ENCODE measurements at regions not wholly inside any gene's neighbourhood (a gene's known extent, or its start where the extent isn't known, plus 50 kb on each side); places are given as distances from the start of the nearest gene placed in this dataset.

DNA sequence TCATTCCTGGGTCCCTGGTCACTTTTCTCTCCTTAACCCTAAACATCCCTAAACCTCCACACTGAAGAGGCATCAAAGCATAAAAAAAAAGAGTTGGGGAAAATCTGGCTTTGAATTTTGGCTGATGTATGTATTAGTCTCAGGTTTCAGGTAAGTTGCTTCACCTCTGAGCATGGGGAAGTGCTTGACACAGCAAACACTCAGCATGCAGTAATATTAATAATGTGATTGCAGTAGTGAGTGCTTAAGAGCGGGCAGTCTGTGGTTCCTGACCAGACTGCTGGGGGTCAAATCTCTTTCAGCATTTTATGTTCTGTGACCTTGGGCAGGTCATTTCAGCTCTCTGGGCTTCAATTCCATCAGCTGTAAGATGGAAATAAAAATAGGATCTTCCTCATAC, 467.9 kb downstream of the SOX2 start:
- no peaks in the 10 kb centered on the region for H3K4me1 Mint-ChIP-seq
- DNase-seq = no peak
- H3K27me3 Mint-ChIP-seq = no peaks in the 10 kb centered on the region
- no peaks in the 10 kb centered on the region for H3K9me3 Mint-ChIP-seq
- no peaks in the 10 kb centered on the region for H3K36me3 Mint-ChIP-seq
- no peak overlapping the region for H3K4me3 Mint-ChIP-seq
- no peak overlapping the region for H3K27ac Mint-ChIP-seq

DNA sequence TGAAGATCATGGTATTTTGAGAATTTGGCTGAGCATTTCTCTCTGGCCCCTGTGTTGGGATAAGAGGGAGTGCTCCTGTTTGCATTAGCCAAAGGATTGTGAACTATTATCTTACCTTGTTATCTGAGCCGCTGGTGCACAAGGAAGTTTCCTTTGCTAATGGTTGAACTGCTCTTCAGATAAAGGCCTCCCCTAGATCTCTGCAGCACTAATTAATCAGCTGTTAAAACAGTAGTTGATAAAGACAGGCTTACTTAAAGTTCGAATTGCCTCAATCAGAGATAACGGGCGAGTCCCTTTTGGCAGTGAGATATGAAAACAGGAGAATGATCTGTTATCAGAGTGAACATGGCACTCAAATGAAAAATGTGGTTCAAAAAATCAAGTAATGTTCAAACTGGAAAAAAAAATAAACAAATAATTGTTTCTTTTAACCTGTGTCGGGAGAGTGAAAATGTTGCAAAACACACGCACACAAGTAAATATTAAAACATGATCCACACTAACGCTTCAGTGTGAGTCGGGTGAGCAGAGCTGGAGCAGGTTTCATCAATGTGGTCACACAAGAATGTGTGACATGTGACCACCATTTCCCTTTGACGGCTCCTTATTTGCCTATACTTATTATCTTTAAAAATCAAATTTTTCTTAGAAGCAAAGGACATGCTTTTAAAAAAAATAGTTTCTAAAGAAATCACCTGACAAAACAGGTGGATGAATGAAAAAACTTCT, 469.1 kb downstream of the SOX2 start:
- Mint-ChIP-seq H3K4me3 (no peak overlapping the region), H3K36me3 (no peaks in the 10 kb centered on the region), H3K27ac (no peak overlapping the region), H3K4me1 (no peaks in the 10 kb centered on the region), H3K27me3 (no peaks in the 10 kb centered on the region), H3K9me3 (no peaks in the 10 kb centered on the region)
- no peak for DNase-seq

DNA sequence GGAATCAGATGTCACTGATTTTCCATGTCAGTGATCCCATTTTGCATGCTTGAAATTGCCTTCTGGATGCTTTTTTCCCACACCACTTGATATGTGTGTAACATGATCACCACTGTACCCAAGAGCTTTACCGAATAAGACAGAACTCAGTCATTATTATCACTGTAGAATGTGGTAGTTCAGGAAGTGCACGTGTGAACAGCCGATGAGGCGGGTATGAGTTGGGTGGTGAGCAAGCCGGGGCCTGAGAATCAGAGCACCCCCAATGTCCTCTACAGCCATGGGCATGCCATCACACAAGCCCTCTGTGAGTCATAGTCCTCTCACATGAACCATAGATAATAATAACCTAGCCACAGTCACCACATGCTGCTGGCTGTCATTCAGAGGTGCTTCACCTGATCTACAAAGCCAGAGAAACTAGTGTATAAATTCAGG, 470.8 kb downstream of the SOX2 start:
- no peak overlapping the region for H3K4me3 Mint-ChIP-seq
- H3K4me1 Mint-ChIP-seq = no peaks in the 10 kb centered on the region
- H3K27ac Mint-ChIP-seq = no peak overlapping the region
- no peaks in the 10 kb centered on the region for H3K36me3 Mint-ChIP-seq
- no peaks in the 10 kb centered on the region for H3K9me3 Mint-ChIP-seq
- no peak for DNase-seq
- no peaks in the 10 kb centered on the region for H3K27me3 Mint-ChIP-seq

DNA sequence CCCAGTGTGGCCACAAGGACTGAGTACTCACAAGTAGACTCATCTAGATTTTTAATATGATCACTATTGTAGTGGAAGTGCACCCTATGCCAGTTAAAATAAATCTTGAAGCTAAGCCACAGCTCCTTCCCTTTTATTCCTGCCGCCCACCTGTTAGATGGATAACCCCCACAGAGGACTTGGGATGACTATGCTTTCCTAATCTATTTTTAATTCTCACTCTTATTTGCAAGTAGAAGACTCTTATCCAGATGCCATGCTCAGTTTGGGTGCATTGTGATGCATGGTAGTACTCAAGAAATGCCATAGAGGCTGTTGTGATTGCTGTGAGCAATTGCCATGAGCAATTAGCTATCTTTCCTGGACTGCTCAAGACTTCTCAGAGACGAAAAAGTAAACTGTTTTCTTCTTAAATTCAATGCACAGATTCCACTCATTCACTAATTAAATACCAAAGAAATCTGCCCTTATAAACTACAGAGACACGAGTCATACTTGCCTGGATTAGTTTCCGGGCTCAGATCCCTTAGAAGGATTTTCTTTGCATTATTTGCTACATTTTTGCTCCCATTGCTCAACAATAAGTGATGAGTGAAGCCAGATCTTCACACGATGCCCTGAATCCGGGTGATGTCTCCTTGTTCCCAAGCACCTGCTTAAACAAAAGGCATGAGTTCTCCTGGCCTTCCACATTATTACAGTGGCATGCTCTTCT, 472.1 kb downstream of the SOX2 start:
- H3K27me3 Mint-ChIP-seq = no peaks in the 10 kb centered on the region

DNA sequence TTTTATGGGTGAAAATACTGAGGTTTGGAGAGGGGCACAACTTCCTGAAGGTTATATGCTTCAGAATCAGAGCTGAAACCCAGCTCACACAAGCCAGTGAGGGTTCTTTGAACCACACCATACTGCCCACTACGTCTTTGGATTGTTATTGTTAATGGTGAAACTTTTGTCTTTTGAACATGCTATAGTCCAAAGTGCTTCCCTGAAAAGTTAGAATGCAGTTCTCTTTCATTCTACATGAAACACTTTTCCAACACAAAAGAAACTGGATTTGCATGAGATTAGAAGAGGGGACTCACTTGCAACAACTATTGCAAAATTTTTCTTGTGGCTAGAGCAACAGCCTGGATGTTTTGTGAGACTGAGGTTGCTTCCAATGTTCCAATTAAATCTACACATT, 473.6 kb downstream of the SOX2 start:
- Mint-ChIP-seq H3K9me3 (no peaks in the 10 kb centered on the region), H3K27ac (no peak overlapping the region), H3K27me3 (no peaks in the 10 kb centered on the region), H3K36me3 (no peaks in the 10 kb centered on the region), H3K4me3 (no peak overlapping the region), H3K4me1 (no peaks in the 10 kb centered on the region)
- no peak for DNase-seq

More for the DNA sequence above, 472.1 kb downstream of the SOX2 start:
- DNase-seq = no peak
- H3K27ac Mint-ChIP-seq = no peak overlapping the region
- no peaks in the 10 kb centered on the region for H3K9me3 Mint-ChIP-seq
- H3K4me1 Mint-ChIP-seq = no peaks in the 10 kb centered on the region
- H3K36me3 Mint-ChIP-seq = no peaks in the 10 kb centered on the region
- no peak overlapping the region for H3K4me3 Mint-ChIP-seq

DNA sequence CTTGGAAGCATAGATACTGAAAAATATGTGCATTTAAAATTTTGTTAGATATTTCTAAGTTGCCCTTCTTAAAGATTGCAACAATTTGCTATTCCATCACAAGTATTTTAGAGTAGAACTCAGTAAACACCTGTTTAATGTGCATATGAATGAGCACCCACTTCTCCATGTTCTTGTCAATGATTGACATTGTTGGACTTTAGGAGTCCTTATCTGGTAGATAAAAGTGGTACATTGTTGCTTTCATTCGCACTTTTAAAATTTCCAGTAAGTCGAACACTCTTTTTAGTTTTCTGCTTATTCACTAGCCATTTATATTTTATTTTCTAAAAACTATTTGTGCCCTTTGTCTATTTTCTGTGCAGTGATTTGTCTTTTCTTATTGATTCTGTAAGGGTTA, 478.3 kb downstream of the SOX2 start:
- no peak for DNase-seq
- Mint-ChIP-seq H3K27me3 (no peaks in the 10 kb centered on the region), H3K4me3 (no peak overlapping the region), H3K27ac (no peak overlapping the region), H3K36me3 (no peaks in the 10 kb centered on the region), H3K4me1 (no peaks in the 10 kb centered on the region), H3K9me3 (peaks cover 2% of the 10 kb centered on the region)

DNA sequence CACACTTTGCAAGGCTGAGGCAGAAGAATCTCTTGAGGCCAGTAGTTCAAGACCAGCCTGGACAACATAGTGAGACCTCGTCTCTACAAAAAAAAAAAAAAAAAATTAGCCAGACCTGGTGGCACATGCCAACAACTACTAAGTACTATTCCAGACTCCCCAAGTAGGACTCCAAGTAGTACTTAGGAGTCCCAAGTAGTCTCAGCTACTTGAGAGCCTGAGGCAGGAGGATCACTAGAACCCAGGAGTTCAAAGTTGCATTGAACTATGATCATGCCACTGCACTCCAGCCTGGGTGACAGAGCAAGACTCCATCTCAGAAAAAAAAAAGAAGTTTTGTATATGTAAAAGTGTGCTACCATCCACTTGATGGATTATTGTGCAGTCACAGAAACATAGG, 486.6 kb downstream of the SOX2 start:
- no peak overlapping the region for H3K4me3 Mint-ChIP-seq
- no peaks in the 10 kb centered on the region for H3K27me3 Mint-ChIP-seq
- H3K9me3 Mint-ChIP-seq = no peaks in the 10 kb centered on the region
- DNase-seq = no peak
- no peaks in the 10 kb centered on the region for H3K36me3 Mint-ChIP-seq
- H3K27ac Mint-ChIP-seq = no peak overlapping the region
- H3K4me1 Mint-ChIP-seq = no peaks in the 10 kb centered on the region

DNA sequence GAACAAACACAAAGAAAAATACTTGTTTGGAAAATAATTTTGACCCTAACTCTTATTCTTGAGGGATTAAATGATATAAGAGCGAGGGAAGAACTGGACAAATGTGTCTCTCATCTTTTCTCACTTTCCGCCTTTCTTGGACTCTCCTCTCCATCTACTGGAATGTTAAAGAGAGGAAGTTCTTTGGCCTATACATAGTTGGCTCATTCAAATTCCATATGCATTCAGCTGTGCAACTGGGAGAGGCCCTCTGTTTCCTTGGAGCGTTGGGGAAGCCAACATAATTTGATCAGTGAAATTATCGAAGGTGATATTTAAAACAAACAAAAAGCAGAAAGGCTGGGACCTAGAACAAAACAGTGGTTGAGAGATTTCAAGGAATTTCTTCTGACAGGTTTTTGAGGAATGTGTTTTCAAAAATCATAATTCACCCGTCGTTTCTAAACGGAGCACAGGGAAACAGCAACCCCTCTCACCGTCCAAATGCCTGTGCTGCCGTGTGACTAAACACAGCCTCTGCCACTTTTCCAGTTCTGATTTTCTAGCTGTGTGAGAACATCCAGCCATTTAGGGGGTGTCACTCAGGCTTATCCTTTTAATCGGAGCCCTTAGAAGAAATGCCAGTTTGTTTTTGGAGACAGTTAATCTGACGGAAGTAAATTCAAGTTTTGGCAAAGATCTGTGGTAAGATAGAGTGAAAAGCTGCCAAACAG, 489.9 kb downstream of the SOX2 start:
- H3K36me3 Mint-ChIP-seq = no peaks in the 10 kb centered on the region
- H3K27ac Mint-ChIP-seq = no peak overlapping the region
- DNase-seq = no peak
- no peaks in the 10 kb centered on the region for H3K27me3 Mint-ChIP-seq
- H3K4me3 Mint-ChIP-seq = no peak overlapping the region
- H3K9me3 Mint-ChIP-seq = peaks cover 3% of the 10 kb centered on the region
- H3K4me1 Mint-ChIP-seq = no peaks in the 10 kb centered on the region

DNA sequence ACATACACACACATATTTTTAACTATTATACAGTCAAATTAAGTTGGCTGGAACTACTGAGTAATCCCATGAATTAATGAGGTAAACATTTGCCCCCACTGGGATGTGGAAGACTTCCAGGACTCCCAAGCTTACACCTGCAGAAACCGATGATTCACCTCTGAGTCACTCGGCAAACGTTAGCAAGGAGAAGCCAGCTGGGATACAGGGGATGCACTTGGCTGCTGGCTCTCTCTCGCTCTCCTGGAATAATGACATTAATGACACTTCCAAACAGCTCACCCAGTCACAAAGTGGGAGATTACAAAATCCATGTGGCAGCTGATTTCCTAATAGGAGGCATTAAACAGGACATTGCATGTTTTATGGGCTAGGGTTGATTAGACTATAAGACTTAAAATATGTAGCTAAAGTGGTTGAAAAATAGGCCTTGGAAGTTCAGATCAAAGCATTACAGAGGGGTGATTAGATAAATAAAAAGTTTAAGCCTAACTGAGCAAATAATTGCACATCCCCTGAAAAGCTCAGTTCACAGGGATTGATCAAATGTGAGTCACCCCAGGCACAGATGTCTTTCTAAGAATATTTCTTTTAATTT, 500.9 kb downstream of the SOX2 start:
- no peak overlapping the region for H3K27ac Mint-ChIP-seq
- no peaks in the 10 kb centered on the region for H3K36me3 Mint-ChIP-seq
- no peak overlapping the region for H3K4me3 Mint-ChIP-seq
- H3K4me1 Mint-ChIP-seq = no peaks in the 10 kb centered on the region
- no peaks in the 10 kb centered on the region for H3K9me3 Mint-ChIP-seq
- no peaks in the 10 kb centered on the region for H3K27me3 Mint-ChIP-seq
- no peak for DNase-seq

DNA sequence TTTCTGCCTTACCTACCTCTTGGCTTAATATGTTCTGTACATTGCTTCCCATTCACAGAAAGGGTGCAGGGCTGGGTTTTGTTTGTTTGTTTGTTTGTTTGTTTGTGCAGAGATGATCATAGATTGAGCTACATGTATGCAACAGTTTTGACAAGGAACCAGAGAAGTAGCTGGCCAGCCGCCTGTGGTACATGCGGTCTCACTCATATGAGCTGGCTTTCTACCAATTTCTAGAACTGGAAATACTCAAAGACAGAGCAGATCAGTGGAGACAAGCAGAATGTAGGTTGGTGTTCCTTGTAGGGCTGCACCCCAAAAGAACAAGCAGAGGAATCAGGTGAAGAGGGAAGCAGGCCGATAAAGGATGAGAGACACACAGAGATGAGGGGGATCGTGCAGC, 502.7 kb downstream of the SOX2 start:
- Mint-ChIP-seq H3K36me3 (no peaks in the 10 kb centered on the region), H3K27me3 (no peaks in the 10 kb centered on the region), H3K9me3 (no peaks in the 10 kb centered on the region), H3K4me1 (no peaks in the 10 kb centered on the region), H3K4me3 (no peak overlapping the region), H3K27ac (no peak overlapping the region)
- no peak for DNase-seq

DNA sequence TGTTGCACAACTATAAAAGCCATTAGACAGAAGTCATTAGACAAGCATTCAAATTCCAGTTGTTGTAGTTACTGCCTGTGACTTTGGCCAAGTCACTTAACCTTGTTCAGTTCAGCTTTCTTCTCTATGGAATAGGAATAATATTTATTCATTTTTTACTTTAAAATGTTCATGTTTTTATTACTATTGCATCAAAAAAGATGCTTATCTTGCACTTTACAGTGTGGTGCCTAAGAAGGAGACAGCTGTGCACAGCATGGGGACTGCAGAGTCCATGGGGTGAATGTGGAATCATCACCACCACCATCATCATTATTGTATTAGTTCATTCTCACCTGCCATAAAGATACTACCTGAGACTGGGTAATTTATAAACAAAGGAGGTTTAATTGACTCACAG, 504.2 kb downstream of the SOX2 start:
- Mint-ChIP-seq H3K9me3 (no peaks in the 10 kb centered on the region), H3K27ac (no peak overlapping the region), H3K4me1 (no peaks in the 10 kb centered on the region), H3K36me3 (no peaks in the 10 kb centered on the region), H3K27me3 (no peaks in the 10 kb centered on the region), H3K4me3 (no peak overlapping the region)
- no peak for DNase-seq

DNA sequence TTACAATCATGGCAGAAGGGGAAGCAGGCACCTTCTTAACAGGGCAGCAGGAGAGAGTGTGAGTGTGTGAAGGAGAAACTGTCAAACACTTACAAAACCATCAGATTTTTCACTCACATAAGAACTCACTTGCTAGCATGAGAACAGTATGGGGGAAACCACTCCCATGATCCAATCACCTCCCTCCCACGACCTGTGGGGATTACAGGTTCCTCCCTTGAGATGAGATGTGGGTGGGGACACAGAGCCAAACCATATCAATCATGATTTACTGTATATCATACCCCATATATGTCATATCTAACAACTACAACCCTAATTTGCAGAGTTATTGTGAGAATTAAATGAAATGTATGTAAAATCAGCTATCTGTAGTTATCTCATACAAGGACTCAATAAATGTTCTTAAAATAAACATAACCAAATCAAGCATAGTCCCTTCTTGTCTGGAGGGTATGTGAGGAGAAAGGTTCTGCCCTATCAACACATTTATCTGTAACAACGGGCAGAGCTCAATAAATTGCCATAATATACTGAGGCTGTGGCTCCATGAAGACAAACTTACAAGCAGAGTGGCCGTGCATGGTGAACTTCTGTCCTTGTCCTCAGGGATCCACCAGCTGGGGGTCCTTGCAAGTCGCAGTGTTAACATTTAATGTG, 504.7 kb downstream of the SOX2 start:
- H3K4me1 Mint-ChIP-seq = no peaks in the 10 kb centered on the region

DNA sequence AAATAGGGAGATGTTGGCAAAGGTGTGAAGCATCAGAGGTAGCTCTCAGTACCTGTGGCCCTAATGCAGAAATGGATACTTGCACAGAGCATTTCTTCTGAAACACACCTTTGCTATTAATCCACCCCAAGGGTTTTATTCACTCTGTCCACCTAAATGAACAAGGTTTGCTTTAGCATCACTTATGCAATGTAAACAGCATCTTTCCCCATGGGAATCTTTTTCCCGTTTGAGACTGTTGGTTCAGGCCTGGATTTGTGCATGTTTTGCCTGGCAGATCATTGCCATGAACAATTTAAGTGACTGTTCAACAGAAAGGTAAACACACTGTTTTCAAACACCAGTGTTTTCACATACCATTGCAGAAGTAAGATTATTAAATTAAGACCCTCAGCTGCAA, 508.3 kb downstream of the SOX2 start:
- Mint-ChIP-seq H3K27me3 (no peaks in the 10 kb centered on the region), H3K4me3 (no peak overlapping the region), H3K4me1 (no peaks in the 10 kb centered on the region), H3K9me3 (no peaks in the 10 kb centered on the region), H3K36me3 (no peaks in the 10 kb centered on the region), H3K27ac (no peak overlapping the region)
- no peak for DNase-seq

More for the DNA sequence above, 504.7 kb downstream of the SOX2 start:
- Mint-ChIP-seq H3K27ac (no peak overlapping the region), H3K9me3 (no peaks in the 10 kb centered on the region), H3K27me3 (no peaks in the 10 kb centered on the region), H3K36me3 (no peaks in the 10 kb centered on the region), H3K4me3 (no peak overlapping the region)
- no peak for DNase-seq

DNA sequence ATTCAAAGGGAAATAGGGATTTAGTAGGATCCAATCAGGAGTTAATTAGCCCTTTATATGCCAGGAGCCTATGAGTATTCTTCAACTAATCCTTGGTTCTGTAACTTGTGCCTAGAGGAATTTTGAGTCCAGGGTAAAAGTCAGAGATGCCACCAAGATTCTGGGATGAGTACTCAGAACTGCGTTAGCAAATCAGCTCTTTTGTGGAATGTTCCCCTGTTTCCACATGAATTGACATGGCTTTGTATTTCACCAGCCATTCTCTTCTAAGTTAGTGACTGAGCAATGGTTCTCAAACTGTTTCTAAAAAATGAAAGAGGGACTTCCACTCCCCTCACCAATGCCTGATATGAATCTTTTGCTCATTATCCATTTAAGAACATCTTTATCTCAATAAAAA, 508.7 kb downstream of the SOX2 start:
- Mint-ChIP-seq H3K36me3 (no peaks in the 10 kb centered on the region), H3K27ac (no peak overlapping the region)

DNA sequence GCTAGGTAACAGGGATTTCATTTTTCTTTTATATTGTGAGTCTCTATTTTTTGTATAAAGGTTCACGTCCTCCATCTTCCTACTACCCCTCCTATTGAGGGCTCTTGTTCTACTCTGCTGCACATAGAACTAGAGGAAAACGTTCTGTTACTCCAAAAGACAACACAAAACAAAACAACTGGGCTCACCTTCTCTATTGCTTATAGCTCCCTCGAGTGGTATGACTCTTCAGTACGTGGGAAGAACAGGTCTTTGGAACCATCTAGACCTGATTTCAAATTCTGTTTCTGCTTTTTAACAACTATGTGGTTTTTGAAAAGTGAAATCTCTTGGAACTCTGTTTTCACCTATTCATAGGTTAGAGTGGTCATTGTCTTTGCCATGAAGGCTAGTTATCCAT, 515.3 kb downstream of the SOX2 start:
- peaks cover 4% of the 10 kb centered on the region for H3K9me3 Mint-ChIP-seq
- no peak overlapping the region for H3K27ac Mint-ChIP-seq
- no peak for DNase-seq
- no peak overlapping the region for H3K4me3 Mint-ChIP-seq
- H3K36me3 Mint-ChIP-seq = no peaks in the 10 kb centered on the region
- H3K4me1 Mint-ChIP-seq = no peaks in the 10 kb centered on the region
- H3K27me3 Mint-ChIP-seq = no peaks in the 10 kb centered on the region

More for the DNA sequence above, 508.7 kb downstream of the SOX2 start:
- Mint-ChIP-seq H3K4me3 (no peak overlapping the region), H3K27me3 (no peaks in the 10 kb centered on the region), H3K9me3 (peaks cover 4% of the 10 kb centered on the region), H3K4me1 (no peaks in the 10 kb centered on the region)
- DNase-seq = no peak

All from activated naive CD8-positive, alpha-beta T cell treated with anti-CD3 and anti-CD28 coated beads for 36 hours (primary cell).